ENCODE measurements at regions not wholly inside any gene's neighbourhood (a gene's known extent, or its start where the extent isn't known, plus 50 kb on each side); places are given as distances from the start of the nearest gene placed in this dataset.

DNA sequence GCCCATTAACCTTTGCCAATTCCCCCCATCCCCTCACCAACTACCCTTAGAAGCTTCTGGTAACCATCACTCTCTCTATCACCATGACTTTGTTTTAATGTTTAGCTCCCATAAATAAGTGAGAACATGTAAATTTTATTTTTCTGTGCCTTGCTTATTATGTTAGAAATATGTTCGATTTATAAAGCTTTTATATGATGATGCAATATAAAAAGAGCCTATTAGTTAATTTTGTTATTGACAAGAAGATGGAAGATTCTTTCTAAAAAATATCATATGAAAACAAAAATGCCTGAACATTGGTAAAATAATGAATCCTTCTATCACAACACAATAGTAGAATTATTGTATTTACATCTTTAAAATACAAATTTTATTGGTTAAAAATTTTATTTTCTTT is 836.1 kb upstream of the TMPRSS15 start:
- TF ChIP-seq CTCF (IDR thresholded peaks at IDR 0.05) (no peak), EP300 (IDR thresholded peaks at IDR 0.05) (no peak), POLR2AphosphoS5 (IDR thresholded peaks at IDR 0.05) (no peak), POLR2A (IDR thresholded peaks at IDR 0.05) (no peak)

Measured in gastroesophageal sphincter (tissue), 3 donors.